GM03348 (cell line): ENCODE measurements at regions not wholly inside any gene's neighbourhood (a gene's known extent, or its start where the extent isn't known, plus 50 kb on each side); places are given as distances from the start of the nearest gene placed in this dataset.

ENCODE experiments used
- DNase-seq: peaks from one replicate; pipeline ENCODE4 v3.0.0; 2012; ENCODE audit warnings: low spot score

- no peak for DNase-seq
Measured at GRCh38 chr3:24843955-24844354, 349.3 kb upstream of the THRB start.

GRCh38 chr3:24845524-24846155 is 351.0 kb upstream of the THRB start:
- no peak for DNase-seq

GRCh38 chr3:24846286-24846860 is 351.7 kb upstream of the THRB start:
- DNase-seq = no peak

- DNase-seq = no peak
Measured at GRCh38 chr3:24850245-24850644, 355.6 kb upstream of the THRB start.

GRCh38 chr3:24853685-24854490 is 359.2 kb upstream of the THRB start:
- DNase-seq = no peak

- DNase-seq = no peak
Measured at GRCh38 chr3:24854748-24855147, 360.1 kb upstream of the THRB start.

GRCh38 chr3:24857945-24858344 is 363.3 kb upstream of the THRB start:
- no peak for DNase-seq

- DNase-seq = no peak
Measured at GRCh38 chr3:24863215-24863614, 368.6 kb upstream of the THRB start.

GRCh38 chr3:24867783-24868182 is 373.1 kb upstream of the THRB start:
- DNase-seq = no peak

- no peak for DNase-seq
Measured at GRCh38 chr3:24881239-24881638, 386.6 kb upstream of the THRB start.

- DNase-seq = no peak
Measured at GRCh38 chr3:24886501-24886900, 391.9 kb upstream of the THRB start.

- DNase-seq = no peak
Measured at GRCh38 chr3:24890012-24890411, 395.4 kb upstream of the THRB start.

GRCh38 chr3:24899373-24899772 is 404.7 kb upstream of the THRB start:
- no peak for DNase-seq

- DNase-seq = no peak
Measured at GRCh38 chr3:24899901-24900603, 405.4 kb upstream of the THRB start.

GRCh38 chr3:24905266-24905665 is 410.6 kb upstream of the THRB start:
- DNase-seq = no peak

GRCh38 chr3:24907106-24907505 is 412.5 kb upstream of the THRB start:
- DNase-seq = no peak

GRCh38 chr3:24911076-24911475 is 416.4 kb upstream of the THRB start:
- DNase-seq = no peak

- no peak for DNase-seq
Measured at GRCh38 chr3:24915639-24916038, 421.0 kb upstream of the THRB start.

- DNase-seq = no peak
Measured at GRCh38 chr3:24917908-24918307, 423.3 kb upstream of the THRB start.

- DNase-seq = no peak
Measured at GRCh38 chr3:24923570-24923969, 428.9 kb upstream of the THRB start.

GRCh38 chr3:24929521-24929920 is 434.9 kb upstream of the THRB start:
- no peak for DNase-seq

GRCh38 chr3:24933401-24933800 is 438.8 kb upstream of the THRB start:
- no peak for DNase-seq

- DNase-seq = no peak
Measured at GRCh38 chr3:24936574-24936973, 441.9 kb upstream of the THRB start.
